HCT116 (cell line): ENCODE measurements at regions not wholly inside any gene's neighbourhood (a gene's known extent, or its start where the extent isn't known, plus 50 kb on each side); places are given as distances from the start of the nearest gene placed in this dataset.

ENCODE experiments used
- ATAC-seq: fragments of 200-7000 bp; cut with Tn5 transposase; 2 replicates; pipeline ENCODE4 v1.9.1; 2020; ENCODE audit warnings: mild to moderate bottlenecking, moderate library complexity
- BruUV-seq: library from RNA; stranded (reverse); fragments of 400-500 nt; replicated peaks from 2 replicates; lab custom pipeline; 2021; lab: Mats Ljungman, UMichigan
- CTCF ChIA-PET: fragments of 300-600 bp; sonication (Branson Sonifier 250); formaldehyde crosslinking; loops from one replicate; lab custom pipeline; 2021; ENCODE audit warnings: antibody characterized with exemption; lab: Charles Lee
- POLR2A ChIA-PET: fragments of 300-600, 350-600 bp; sonication (Branson Sonifier 250); formaldehyde crosslinking; loops from one replicate; lab custom pipeline; 2021; ENCODE audit warnings: antibody characterized with exemption; lab: Charles Lee
- RAD21 ChIA-PET, 2 experiments: fragments of 300-600 bp; sonication (Branson Sonifier 250); formaldehyde crosslinking; loops; one replicate each; lab custom pipeline; 2023; ENCODE audit warnings: low total read pairs in 2 of 2; ENCODE audit not compliant: uncharacterized antibody in 2 of 2, unreplicated experiment in 2 of 2, low non-redundant PET in 1 of 2; lab: Charles Lee
- DNase-seq: peaks from one replicate; pipeline ENCODE4 v3.0.0-alpha.2; 2010; ENCODE audit warnings: low read depth, low spot score
- H2AFZ ChIP-seq: fragments of 200-600 bp; shearing (Covaris generic), sonication (generic); 2 replicates; pipeline ENCODE4 v1.6.1; 2017; ENCODE audit warnings: low read depth, mixed run types, mixed read lengths, antibody characterized with exemption, low read length; ENCODE audit not compliant: poor library complexity, severe bottlenecking
- H3K27ac ChIP-seq: 2 replicates; pipeline ENCODE4 v1.5.1; 2012; ENCODE audit warnings: low read depth, low read length
- H3K27me3 ChIP-seq: fragments of 200-600 bp; sonication (generic); 2 replicates; pipeline ENCODE4 v1.6.1; 2016; ENCODE audit warnings: mixed run types, low read length, mixed read lengths; ENCODE audit not compliant: insufficient read depth
- H3K36me3 ChIP-seq, 2 experiments: fragments of 200-500 bp in 1 of 2; fragments of 200-600 bp in 1 of 2; sonication (Bioruptor generic) in 1 of 2; sonication (generic) in 1 of 2; 2 replicates each; pipeline versions ENCODE4 v1.5.1 to v1.6.1; 2014 to 2016; ENCODE audit warnings: low read length in 2 of 2, inconsistent platforms in 1 of 2, mixed read lengths in 1 of 2, mixed run types in 1 of 2; ENCODE audit not compliant: insufficient read depth in 2 of 2, control insufficient read depth in 1 of 2
- H3K4me1 ChIP-seq, 2 experiments: fragments of 200-600 bp in 1 of 2; sonication (generic) in 1 of 2; 2 replicates each; pipeline versions ENCODE4 v1.5.1 to v1.6.1; 2012 to 2017; ENCODE audit warnings: low read length in 2 of 2, inconsistent platforms in 1 of 2, mild to moderate bottlenecking in 1 of 2, mixed read lengths in 1 of 2, mixed run types in 1 of 2, moderate library complexity in 1 of 2; ENCODE audit not compliant: insufficient read depth in 2 of 2, control insufficient read depth in 1 of 2
- H3K4me2 ChIP-seq: fragments of 200-600 bp; sonication (generic); 2 replicates; pipeline ENCODE4 v1.6.1; 2017; ENCODE audit warnings: mixed run types, low read length, mixed read lengths
- H3K4me3 ChIP-seq, 2 experiments: fragments of 200-600 bp in 1 of 2; sonication (generic) in 1 of 2; replicated peaks in 1 of 2; 2 replicates each; pipeline ENCODE4 v1.5.1; 2011 to 2016; ENCODE audit warnings: low read length in 2 of 2, control low read depth in 1 of 2, low read depth in 1 of 2, mild to moderate bottlenecking in 1 of 2, mixed read lengths in 1 of 2, mixed run types in 1 of 2
- H3K79me2 ChIP-seq: fragments of 200-600 bp; sonication (generic); 2 replicates; pipeline ENCODE4 v1.6.1; 2017; ENCODE audit warnings: mild to moderate bottlenecking, mixed run types, low read length, moderate library complexity, mixed read lengths; ENCODE audit not compliant: insufficient read depth
- H3K9ac ChIP-seq: fragments of 200-600 bp; sonication (generic); 2 replicates; pipeline ENCODE4 v1.6.1; 2016; ENCODE audit warnings: low read length, mixed read lengths
- H3K9me2 ChIP-seq: fragments of 200-600 bp; sonication (generic), shearing (Covaris generic); 2 replicates; pipeline ENCODE4 v1.6.1; 2017; ENCODE audit warnings: mixed run types, mild to moderate bottlenecking, moderate library complexity; ENCODE audit not compliant: insufficient read depth
- H3K9me3 ChIP-seq, 2 experiments: fragments of 200-500 bp in 1 of 2; fragments of 200-600 bp in 1 of 2; sonication (Bioruptor generic) in 1 of 2; sonication (generic) in 1 of 2; 2 replicates each; pipeline ENCODE4 v1.6.1; 2014 to 2017; ENCODE audit warnings: low read length in 2 of 2, mixed read lengths in 2 of 2, inconsistent platforms in 1 of 2, low read depth in 1 of 2, mild to moderate bottlenecking in 1 of 2, mixed run types in 1 of 2, moderate library complexity in 1 of 2; ENCODE audit not compliant: control insufficient read depth in 1 of 2, insufficient read depth in 1 of 2
- H4K20me1 ChIP-seq: fragments of 200-600 bp; sonication (generic), shearing (Covaris generic); 2 replicates; pipeline ENCODE4 v1.6.1; 2017; ENCODE audit warnings: mixed run types, mild to moderate bottlenecking, moderate library complexity; ENCODE audit not compliant: insufficient read depth
- ATF3 ChIP-seq: IDR thresholded peaks from 2 replicates; pipeline ENCODE4 v1.6.1; 2012
- CEBPB ChIP-seq: IDR thresholded peaks from 2 replicates; pipeline ENCODE4 v1.6.1; 2012; ENCODE audit warnings: low read depth
- ELF1 ChIP-seq: IDR thresholded peaks from 2 replicates; pipeline ENCODE4 v1.6.1; 2012; ENCODE audit warnings: low read depth, borderline replicate concordance
- EZH2phosphoT487 ChIP-seq: fragments of 200-600 bp; IDR thresholded peaks from 2 replicates; pipeline ENCODE4 v1.6.1; 2018; ENCODE audit warnings: antibody characterized with exemption, borderline replicate concordance
- MAX ChIP-seq: IDR thresholded peaks from 2 replicates; pipeline ENCODE4 v1.6.1; 2012
- POLR2A ChIP-seq: IDR thresholded peaks from 2 replicates; pipeline ENCODE4 v1.7.0; 2011; ENCODE audit warnings: borderline replicate concordance; ENCODE audit not compliant: insufficient read depth, insufficient read length; ENCODE audit errors: extremely low read depth
- POLR2AphosphoS5 ChIP-seq: IDR thresholded peaks from 2 replicates; pipeline ENCODE4 v1.6.1; 2011; ENCODE audit warnings: mild to moderate bottlenecking, low read depth, low read length, moderate library complexity
- SIN3A ChIP-seq: IDR thresholded peaks from 2 replicates; pipeline ENCODE4 v1.6.1; 2012; ENCODE audit warnings: low read depth
- SP1 ChIP-seq: IDR thresholded peaks from 2 replicates; pipeline ENCODE4 v1.6.1; 2012; ENCODE audit warnings: low read depth
- TCF7L2 ChIP-seq: IDR thresholded peaks from 2 replicates; pipeline ENCODE4 v1.7.0; 2011; ENCODE audit warnings: borderline replicate concordance, inconsistent platforms; ENCODE audit not compliant: insufficient read depth, insufficient read length; ENCODE audit errors: extremely low read depth
- YY1 ChIP-seq: IDR thresholded peaks from 2 replicates; pipeline ENCODE4 v1.6.1; 2011; ENCODE audit warnings: low read length, low read depth, moderate library complexity, mild to moderate bottlenecking; ENCODE audit not compliant: insufficient replicate concordance; ENCODE audit errors: extremely low read depth
- ZFX ChIP-seq: fragments of 450-650 bp; IDR thresholded peaks from 2 replicates; pipeline ENCODE4 v1.6.1; 2017
- ZNF274 ChIP-seq: fragments of 200-500 bp; sonication (Bioruptor generic); IDR thresholded peaks from 2 replicates; pipeline ENCODE4 v1.6.1; 2014; ENCODE audit warnings: mild to moderate bottlenecking, low read depth, low read length, inconsistent platforms
- intact Hi-C: fragments of 100-400 bp; cut with micrococcal nuclease; formaldehyde crosslinking; loops from 2 replicates; pipeline ENCODE4 v1.10.0; 2022
- TF ChIP-seq, protein P1 (sequence below), 3 experiments: fragments of 200-600 bp in 1 of 3; sonication (generic) in 1 of 3; IDR thresholded peaks in 2 of 3; conservative IDR thresholded peaks in 1 of 3; 2 replicates each; pipeline ENCODE4 v1.5.1; 2012 to 2017; ENCODE audit warnings: low read depth in 2 of 3, low read length in 2 of 3, antibody characterized with exemption in 1 of 3, borderline replicate concordance in 1 of 3, control low read depth in 1 of 3, mild to moderate bottlenecking in 1 of 3, mixed read lengths in 1 of 3, mixed run types in 1 of 3, moderate library complexity in 1 of 3; ENCODE audit not compliant: insufficient read depth in 1 of 3

GRCh38 chr10:64086083-64086767, 565.0 kb downstream of the REEP3 start:
- TF ChIP-seq ATF3 (no peak), SIN3A (no peak), ELF1 (no peak), YY1 (no peak), POLR2A (no peak), CEBPB (no peak), TCF7L2 (no peak), SP1 (no peak), ZFX (no peak), MAX (no peak), ZNF274 (no peak), EZH2phosphoT487 (no peak), POLR2AphosphoS5 (no peak)
- TF ChIP-seq, protein P1, sequence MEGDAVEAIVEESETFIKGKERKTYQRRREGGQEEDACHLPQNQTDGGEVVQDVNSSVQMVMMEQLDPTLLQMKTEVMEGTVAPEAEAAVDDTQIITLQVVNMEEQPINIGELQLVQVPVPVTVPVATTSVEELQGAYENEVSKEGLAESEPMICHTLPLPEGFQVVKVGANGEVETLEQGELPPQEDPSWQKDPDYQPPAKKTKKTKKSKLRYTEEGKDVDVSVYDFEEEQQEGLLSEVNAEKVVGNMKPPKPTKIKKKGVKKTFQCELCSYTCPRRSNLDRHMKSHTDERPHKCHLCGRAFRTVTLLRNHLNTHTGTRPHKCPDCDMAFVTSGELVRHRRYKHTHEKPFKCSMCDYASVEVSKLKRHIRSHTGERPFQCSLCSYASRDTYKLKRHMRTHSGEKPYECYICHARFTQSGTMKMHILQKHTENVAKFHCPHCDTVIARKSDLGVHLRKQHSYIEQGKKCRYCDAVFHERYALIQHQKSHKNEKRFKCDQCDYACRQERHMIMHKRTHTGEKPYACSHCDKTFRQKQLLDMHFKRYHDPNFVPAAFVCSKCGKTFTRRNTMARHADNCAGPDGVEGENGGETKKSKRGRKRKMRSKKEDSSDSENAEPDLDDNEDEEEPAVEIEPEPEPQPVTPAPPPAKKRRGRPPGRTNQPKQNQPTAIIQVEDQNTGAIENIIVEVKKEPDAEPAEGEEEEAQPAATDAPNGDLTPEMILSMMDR (IDR thresholded peaks at IDR 0.05 in 2 of 3, conservative IDR thresholded peaks at IDR 0.05 in 1 of 3; ENCODE audit: borderline replicate concordance in 1 of 3, insufficient read depth in 1 of 3, low read depth in 2 of 3, low read length in 2 of 3) = no peak
- TF ChIP-seq, all 23 proteins: peak for 0
- ChIA-PET CTCF (no interaction called here), RAD21 (no interaction called here), POLR2A (no interaction called here)
- no peak for ATAC-seq
- intact Hi-C loops = no loop called here
- Histone ChIP-seq H2AFZ (no peak overlapping the region), H3K4me2 (no peak overlapping the region), H3K27ac (no peak overlapping the region), H3K9ac (no peak overlapping the region), H3K4me3 (no peak overlapping the region), H3K79me2 (no peaks in the 10 kb centered on the region), H3K9me2 (no peaks in the 10 kb centered on the region), H3K27me3 (no peaks in the 10 kb centered on the region), H3K36me3 (no peaks in the 10 kb centered on the region), H4K20me1 (no peaks in the 10 kb centered on the region), H3K9me3 (no peaks in the 10 kb centered on the region), H3K4me1 (peaks cover 0 to 8% of the 10 kb centered on the region in 2 experiments; a peak in 1 of 4 replicates)
- BruUV-seq = no TSS peak
- DNase-seq = no peak
